ENCODE measurements at regions not wholly inside any gene's neighbourhood (a gene's known extent, or its start where the extent isn't known, plus 50 kb on each side); places are given as distances from the start of the nearest gene placed in this dataset.

GRCh38 chr5:136811086-136811485, 445.7 kb upstream of the TRPC7 start (continued):
- no peak for TF ChIP-seq EP300 (IDR thresholded peaks at IDR 0.05; ENCODE audit: borderline replicate concordance in 1 of 2, control insufficient read depth in 1 of 2, low read depth in 2 of 2, low read length in 2 of 2)

DNA sequence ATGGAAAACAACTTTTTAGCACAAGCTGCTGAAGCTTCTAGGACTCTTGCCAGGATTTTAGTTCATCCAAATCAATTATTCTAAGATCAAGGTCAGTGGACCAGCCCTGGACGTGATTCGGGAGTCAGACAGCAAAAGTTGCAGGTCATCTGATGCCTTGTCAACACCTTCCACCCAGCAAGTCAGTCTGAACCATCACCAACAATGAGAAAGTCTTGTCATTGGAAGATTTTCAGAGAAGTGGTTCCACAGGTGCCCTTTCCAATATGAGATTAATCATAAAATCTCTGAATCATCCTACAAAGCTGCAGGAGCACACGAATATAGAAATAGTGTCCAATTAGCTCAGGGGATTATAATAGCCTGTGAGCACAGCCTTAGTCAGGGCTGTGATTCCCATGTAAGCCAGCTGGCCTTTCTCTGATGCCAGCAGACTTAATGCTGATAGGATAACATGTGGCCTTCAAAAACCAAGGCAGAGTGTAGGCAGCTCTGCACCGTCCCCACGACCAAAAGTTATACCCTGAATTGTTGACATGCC, 445.0 kb upstream of the TRPC7 start:
- ChIA-PET SMC1A (ENCODE audit: uncharacterized antibody, unreplicated experiment) (interaction anchor here (0.6 kb wide), 1 partner anchor 484 kb away, joined by 3 read pairs; no protein-coding TSS in a partner anchor), POLR2A (no interaction called here), CTCF (no interaction called here), RAD21 (ENCODE audit: unreplicated experiment) (no interaction called here)
- H3K4me2 ChIP-seq (ENCODE audit: control insufficient read depth, insufficient read depth), result no peak overlapping the region
- H3K79me2 ChIP-seq (ENCODE audit: control insufficient read depth, insufficient read depth, low read length), result no peaks in the 10 kb centered on the region
- BruUV-seq (replicated peaks), result no TSS peak
- no peak overlapping the region for H3K4me3 ChIP-seq
- DNase-seq (ENCODE audit: low read depth, low spot score) (no peak), FAIRE-seq (no peak), ATAC-seq (no peak)
- H3K9me3 ChIP-seq (replicated peaks; ENCODE audit: control insufficient read depth, insufficient read depth, low read length), result no peaks in the 10 kb centered on the region
- no peaks in the 10 kb centered on the region for H3K4me1 ChIP-seq (ENCODE audit: control insufficient read depth, insufficient read depth, low read length)
- H3K27me3 ChIP-seq (replicated peaks in 1 of 2; ENCODE audit: control insufficient read depth in 2 of 2, insufficient read depth in 2 of 2, low read length in 1 of 2), result no peaks in the 10 kb centered on the region
- no peak for TF ChIP-seq E2F4 (IDR thresholded peaks at IDR 0.05; ENCODE audit: low read depth, low read length)
- no peak for TF ChIP-seq SUZ12 (IDR thresholded peaks at IDR 0.05; ENCODE audit: unreplicated experiment)
- TF ChIP-seq, protein P1, sequence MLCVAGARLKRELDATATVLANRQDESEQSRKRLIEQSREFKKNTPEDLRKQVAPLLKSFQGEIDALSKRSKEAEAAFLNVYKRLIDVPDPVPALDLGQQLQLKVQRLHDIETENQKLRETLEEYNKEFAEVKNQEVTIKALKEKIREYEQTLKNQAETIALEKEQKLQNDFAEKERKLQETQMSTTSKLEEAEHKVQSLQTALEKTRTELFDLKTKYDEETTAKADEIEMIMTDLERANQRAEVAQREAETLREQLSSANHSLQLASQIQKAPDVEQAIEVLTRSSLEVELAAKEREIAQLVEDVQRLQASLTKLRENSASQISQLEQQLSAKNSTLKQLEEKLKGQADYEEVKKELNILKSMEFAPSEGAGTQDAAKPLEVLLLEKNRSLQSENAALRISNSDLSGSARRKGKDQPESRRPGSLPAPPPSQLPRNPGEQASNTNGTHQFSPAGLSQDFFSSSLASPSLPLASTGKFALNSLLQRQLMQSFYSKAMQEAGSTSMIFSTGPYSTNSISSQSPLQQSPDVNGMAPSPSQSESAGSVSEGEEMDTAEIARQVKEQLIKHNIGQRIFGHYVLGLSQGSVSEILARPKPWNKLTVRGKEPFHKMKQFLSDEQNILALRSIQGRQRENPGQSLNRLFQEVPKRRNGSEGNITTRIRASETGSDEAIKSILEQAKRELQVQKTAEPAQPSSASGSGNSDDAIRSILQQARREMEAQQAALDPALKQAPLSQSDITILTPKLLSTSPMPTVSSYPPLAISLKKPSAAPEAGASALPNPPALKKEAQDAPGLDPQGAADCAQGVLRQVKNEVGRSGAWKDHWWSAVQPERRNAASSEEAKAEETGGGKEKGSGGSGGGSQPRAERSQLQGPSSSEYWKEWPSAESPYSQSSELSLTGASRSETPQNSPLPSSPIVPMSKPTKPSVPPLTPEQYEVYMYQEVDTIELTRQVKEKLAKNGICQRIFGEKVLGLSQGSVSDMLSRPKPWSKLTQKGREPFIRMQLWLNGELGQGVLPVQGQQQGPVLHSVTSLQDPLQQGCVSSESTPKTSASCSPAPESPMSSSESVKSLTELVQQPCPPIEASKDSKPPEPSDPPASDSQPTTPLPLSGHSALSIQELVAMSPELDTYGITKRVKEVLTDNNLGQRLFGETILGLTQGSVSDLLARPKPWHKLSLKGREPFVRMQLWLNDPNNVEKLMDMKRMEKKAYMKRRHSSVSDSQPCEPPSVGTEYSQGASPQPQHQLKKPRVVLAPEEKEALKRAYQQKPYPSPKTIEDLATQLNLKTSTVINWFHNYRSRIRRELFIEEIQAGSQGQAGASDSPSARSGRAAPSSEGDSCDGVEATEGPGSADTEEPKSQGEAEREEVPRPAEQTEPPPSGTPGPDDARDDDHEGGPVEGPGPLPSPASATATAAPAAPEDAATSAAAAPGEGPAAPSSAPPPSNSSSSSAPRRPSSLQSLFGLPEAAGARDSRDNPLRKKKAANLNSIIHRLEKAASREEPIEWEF (IDR thresholded peaks at IDR 0.05; ENCODE audit: insufficient replicate concordance, low read depth, low read length), result no peak
- no peak for TF ChIP-seq SMAD1 (IDR thresholded peaks at IDR 0.05; ENCODE audit: low read depth, partially characterized antibody)
- no peak for TF ChIP-seq POU2F2 (IDR thresholded peaks at IDR 0.05; ENCODE audit: borderline replicate concordance, low read depth, low read length)
- TF ChIP-seq, protein P2, sequence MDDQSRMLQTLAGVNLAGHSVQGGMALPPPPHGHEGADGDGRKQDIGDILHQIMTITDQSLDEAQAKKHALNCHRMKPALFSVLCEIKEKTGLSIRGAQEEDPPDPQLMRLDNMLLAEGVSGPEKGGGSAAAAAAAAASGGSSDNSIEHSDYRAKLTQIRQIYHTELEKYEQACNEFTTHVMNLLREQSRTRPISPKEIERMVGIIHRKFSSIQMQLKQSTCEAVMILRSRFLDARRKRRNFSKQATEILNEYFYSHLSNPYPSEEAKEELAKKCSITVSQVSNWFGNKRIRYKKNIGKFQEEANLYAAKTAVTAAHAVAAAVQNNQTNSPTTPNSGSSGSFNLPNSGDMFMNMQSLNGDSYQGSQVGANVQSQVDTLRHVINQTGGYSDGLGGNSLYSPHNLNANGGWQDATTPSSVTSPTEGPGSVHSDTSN (IDR thresholded peaks at IDR 0.05; ENCODE audit: insufficient replicate concordance, low read depth, low read length), result no peak
- no peak for TF ChIP-seq MYC (IDR thresholded peaks at IDR 0.05; ENCODE audit: insufficient read depth, insufficient read length, insufficient replicate concordance, low read length, severe bottlenecking)
- no peak overlapping the region for H3K27ac ChIP-seq (ENCODE audit: control insufficient read depth, insufficient read depth)
- no peak overlapping the region for H3K9ac ChIP-seq (ENCODE audit: control insufficient read depth, insufficient read depth, low read length)
- intact Hi-C loops (cut with micrococcal nuclease; ENCODE audit: unreplicated experiment) (no loop called here), in situ Hi-C loops (cut with MboI) (no loop called here)
- no peaks in the 10 kb centered on the region for H3K36me3 ChIP-seq (ENCODE audit: control insufficient read depth in 2 of 2, insufficient read depth in 2 of 2, low read length in 1 of 2)
- H4K20me1 ChIP-seq (ENCODE audit: control insufficient read depth, insufficient read depth), result no peaks in the 10 kb centered on the region
- WGBS (ENCODE audit: insufficient coverage, insufficient replicate concordance, low lambda C conversion rate, missing lambda C conversion rate), result 46% methylated on average over 5 of the region's 5 CpGs
- H2AFZ ChIP-seq (ENCODE audit: control insufficient read depth, low read depth, low read length), result no peak overlapping the region

All from GM12878 (cell line).